ENCODE measurements at regions not wholly inside any gene's neighbourhood (a gene's known extent, or its start where the extent isn't known, plus 50 kb on each side); places are given as distances from the start of the nearest gene placed in this dataset.

- Mint-ChIP-seq H3K27ac (no peak overlapping the region), H3K4me1 (no peaks in the 10 kb centered on the region), H3K4me3 (no peak overlapping the region), H3K36me3 (no peaks in the 10 kb centered on the region), H3K27me3 (ENCODE audit: low read depth) (no peaks in the 10 kb centered on the region), H3K9me3 (peaks cover under 1% of the 10 kb centered on the region)
- no peak for DNase-seq (ENCODE audit: low spot score in 2 of 2, unreplicated experiment in 2 of 2)
- TF ChIP-seq CTCF (IDR thresholded peaks at IDR 0.05; ENCODE audit: unreplicated experiment): no peak
Measured at GRCh38 chr1:83813576-83813975, 185.4 kb downstream of the TTLL7 start.

- no peak overlapping the region for H3K27ac Mint-ChIP-seq
- H3K9me3 Mint-ChIP-seq: no peaks in the 10 kb centered on the region
- no peak overlapping the region for H3K4me3 Mint-ChIP-seq
- H3K36me3 Mint-ChIP-seq: no peaks in the 10 kb centered on the region
- no peak for DNase-seq (ENCODE audit: low spot score in 2 of 2, unreplicated experiment in 2 of 2)
- H3K4me1 Mint-ChIP-seq: no peaks in the 10 kb centered on the region
- no peaks in the 10 kb centered on the region for H3K27me3 Mint-ChIP-seq (ENCODE audit: low read depth)
- TF ChIP-seq CTCF (IDR thresholded peaks at IDR 0.05; ENCODE audit: unreplicated experiment): no peak
Measured at GRCh38 chr1:83810144-83810543, 188.8 kb downstream of the TTLL7 start.

GRCh38 chr1:83808536-83808935 lies 190.4 kb downstream of the TTLL7 start:
- H3K36me3 Mint-ChIP-seq: no peaks in the 10 kb centered on the region
- H3K27ac Mint-ChIP-seq: no peak overlapping the region

GRCh38 chr1:83807821-83808220 lies 191.1 kb downstream of the TTLL7 start:
- Mint-ChIP-seq H3K4me3 (no peak overlapping the region), H3K27me3 (ENCODE audit: low read depth) (no peaks in the 10 kb centered on the region), H3K36me3 (no peaks in the 10 kb centered on the region), H3K9me3 (no peaks in the 10 kb centered on the region), H3K27ac (no peak overlapping the region), H3K4me1 (no peaks in the 10 kb centered on the region)
- TF ChIP-seq CTCF (IDR thresholded peaks at IDR 0.05; ENCODE audit: unreplicated experiment): no peak
- no peak for DNase-seq (ENCODE audit: low spot score in 2 of 2, unreplicated experiment in 2 of 2)

More at GRCh38 chr1:83808536-83808935, 190.4 kb downstream of the TTLL7 start:
- Mint-ChIP-seq H3K4me3 (no peak overlapping the region), H3K4me1 (no peaks in the 10 kb centered on the region), H3K9me3 (no peaks in the 10 kb centered on the region), H3K27me3 (ENCODE audit: low read depth) (no peaks in the 10 kb centered on the region)
- DNase-seq (ENCODE audit: low spot score in 2 of 2, unreplicated experiment in 2 of 2): no peak
- no peak for TF ChIP-seq CTCF (IDR thresholded peaks at IDR 0.05; ENCODE audit: unreplicated experiment)

GRCh38 chr1:83807231-83807630 lies 191.7 kb downstream of the TTLL7 start:
- DNase-seq (ENCODE audit: low spot score in 2 of 2, unreplicated experiment in 2 of 2): no peak
- Mint-ChIP-seq H3K9me3 (no peaks in the 10 kb centered on the region), H3K27me3 (ENCODE audit: low read depth) (no peaks in the 10 kb centered on the region), H3K36me3 (no peaks in the 10 kb centered on the region), H3K27ac (no peak overlapping the region), H3K4me3 (no peak overlapping the region), H3K4me1 (peaks cover under 1% of the 10 kb centered on the region)
- no peak for TF ChIP-seq CTCF (IDR thresholded peaks at IDR 0.05; ENCODE audit: unreplicated experiment)

- H3K27me3 Mint-ChIP-seq (ENCODE audit: low read depth): no peaks in the 10 kb centered on the region
- no peak for DNase-seq (ENCODE audit: low spot score in 2 of 2, unreplicated experiment in 2 of 2)
- H3K9me3 Mint-ChIP-seq: no peaks in the 10 kb centered on the region
- no peak overlapping the region for H3K4me3 Mint-ChIP-seq
- H3K4me1 Mint-ChIP-seq: peaks cover 9% of the 10 kb centered on the region
- H3K27ac Mint-ChIP-seq: no peak overlapping the region
- H3K36me3 Mint-ChIP-seq: no peaks in the 10 kb centered on the region
- TF ChIP-seq CTCF (IDR thresholded peaks at IDR 0.05; ENCODE audit: unreplicated experiment): no peak
Measured at GRCh38 chr1:83805921-83806320, 193.0 kb downstream of the TTLL7 start.
